Globus pallidus (tissue), 1 donor: ENCODE measurements at regions not wholly inside any gene's neighbourhood (a gene's known extent, or its start where the extent isn't known, plus 50 kb on each side); places are given as distances from the start of the nearest gene placed in this dataset.
"Not testable (repeated sequence)": the region's sequence is repeated elsewhere in the genome, so short reads cannot be mapped to it uniquely, and the experiment has no call there.

Experiments used
- DNase-seq: peaks from one replicate; pipeline ENCODE4 v3.0.0-alpha.2; 2015; ENCODE audit warnings: low spot score

GRCh38 chr1:170789063-170789462 lies 125.1 kb downstream of the PRRX1 start:
- no peak for DNase-seq

GRCh38 chr1:170790175-170790574 lies 126.2 kb downstream of the PRRX1 start:
- peak; percentile 12 for DNase-seq

GRCh38 chr1:170790651-170791071 lies 126.7 kb downstream of the PRRX1 start:
- no peak for DNase-seq

- no peak for DNase-seq
Measured at GRCh38 chr1:170791941-170792340, 128.0 kb downstream of the PRRX1 start.

DNA sequence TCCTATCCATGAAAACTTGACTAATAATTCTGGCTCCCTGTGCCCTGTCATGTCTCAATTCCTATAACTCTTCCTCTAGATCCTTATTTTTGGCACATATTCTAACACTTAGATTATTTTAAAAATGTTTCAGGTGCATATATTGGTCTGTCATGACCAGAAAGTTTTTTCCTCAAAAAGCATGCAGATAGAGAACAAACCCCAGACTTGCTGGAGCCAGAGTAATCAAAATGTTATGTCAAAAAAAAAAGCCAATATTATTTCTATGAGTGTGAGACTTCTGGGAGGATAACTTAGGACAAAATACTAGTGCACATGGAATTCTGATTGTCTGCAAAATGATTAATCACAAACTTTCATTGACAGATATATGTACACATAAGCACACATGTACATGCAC lies 135.1 kb upstream of the MROH9 start:
- no peak for DNase-seq

- DNase-seq: no peak
Measured at GRCh38 chr1:170800812-170801211, 134.5 kb upstream of the MROH9 start.

DNA sequence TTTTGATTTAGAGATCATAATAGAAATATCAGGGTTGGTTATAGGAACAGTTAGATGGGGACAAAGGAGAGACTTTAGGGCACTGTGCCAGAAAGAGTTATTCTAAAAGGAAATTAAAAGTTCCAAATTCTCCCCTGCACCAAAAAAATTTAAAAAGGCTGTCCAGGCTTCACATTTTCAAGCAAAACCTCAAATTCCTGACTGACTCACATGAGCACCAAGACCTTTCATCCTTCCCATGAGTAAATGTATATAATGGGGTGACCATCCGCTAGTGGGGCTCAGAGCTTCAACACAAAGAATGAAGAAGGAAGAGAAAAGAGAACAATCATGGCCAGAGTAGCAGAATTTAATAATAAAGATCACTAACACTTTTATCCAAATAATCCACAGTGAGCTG lies 131.6 kb upstream of the MROH9 start:
- DNase-seq: no peak

GRCh38 chr1:170804419-170804818 lies 130.9 kb upstream of the MROH9 start:
- DNase-seq: no peak

DNA sequence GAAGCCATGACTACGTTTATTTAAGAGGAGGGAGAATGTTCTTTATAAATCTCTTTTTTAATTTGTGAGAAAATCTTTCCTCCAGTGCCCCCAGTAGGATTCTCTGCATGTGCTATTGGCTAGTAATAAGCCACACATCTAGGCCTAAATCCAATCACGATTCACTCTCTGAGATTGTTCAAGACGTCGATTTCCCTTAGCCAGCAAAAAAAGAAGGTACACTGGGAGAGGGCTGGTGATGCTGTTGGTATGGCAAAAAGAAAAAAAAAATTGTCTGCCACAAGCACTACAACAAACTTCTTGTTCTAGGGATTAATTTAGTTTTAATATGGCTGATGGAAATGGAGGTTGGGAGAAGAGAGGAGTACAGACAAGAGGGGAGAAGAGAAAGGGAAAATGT lies 130.5 kb upstream of the MROH9 start:
- DNase-seq: no peak

DNA sequence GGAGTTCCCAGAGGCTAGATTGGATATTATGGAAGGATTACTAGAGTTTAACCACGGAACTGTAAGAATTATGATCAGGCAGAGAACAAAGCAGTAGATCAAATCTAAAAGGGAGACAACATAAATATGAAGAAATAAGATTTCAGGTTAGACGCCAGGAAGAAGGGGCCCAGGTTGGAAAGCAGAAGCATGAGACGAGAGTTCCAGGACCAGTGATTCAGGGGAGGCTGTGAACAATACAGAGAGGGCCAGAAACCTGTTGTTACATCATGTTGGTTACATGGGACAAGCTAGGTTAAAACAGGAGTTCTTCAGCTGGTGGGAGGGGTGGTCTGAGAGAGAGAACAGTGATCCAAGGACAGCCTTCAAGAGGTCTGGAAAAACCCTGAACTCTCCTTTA lies 128.4 kb upstream of the MROH9 start:
- no peak for DNase-seq

- no peak for DNase-seq
Measured at GRCh38 chr1:170807432-170807831, 127.9 kb upstream of the MROH9 start.

DNA sequence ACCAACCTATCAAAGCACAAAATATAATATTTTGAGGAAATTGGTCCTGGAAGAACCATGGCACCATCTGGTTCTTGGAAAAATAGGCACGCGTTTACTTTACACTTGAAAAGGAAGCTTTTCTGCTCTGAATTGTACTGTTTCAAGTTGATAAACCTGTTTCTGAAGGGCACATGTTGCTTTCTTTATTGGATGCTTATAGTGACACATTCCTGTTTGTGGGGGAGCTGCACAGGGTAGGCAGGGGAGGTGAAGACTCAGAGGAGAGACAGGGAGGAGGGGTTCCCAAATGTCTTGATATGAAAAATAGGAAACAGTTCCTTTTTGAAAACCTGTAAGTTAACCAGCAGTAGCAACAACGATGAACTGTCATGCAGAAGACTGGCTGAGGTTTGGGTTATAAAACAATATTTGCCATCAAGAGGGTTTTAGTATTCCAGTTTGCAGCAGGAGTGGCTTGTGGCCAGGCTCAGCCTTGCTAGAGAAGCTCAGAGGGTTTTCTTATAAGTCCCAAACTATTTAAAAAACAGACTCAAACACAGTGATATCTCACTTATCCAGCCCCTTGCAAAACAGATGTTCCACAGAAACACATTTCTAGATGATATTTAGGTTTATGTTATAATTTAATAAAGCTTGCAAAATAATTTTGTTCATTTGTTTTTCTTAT lies 127.0 kb upstream of the MROH9 start:
- no peak for DNase-seq

- DNase-seq: not testable (repeated sequence)
Measured at GRCh38 chr1:170811013-170811412, 124.3 kb upstream of the MROH9 start.

DNA sequence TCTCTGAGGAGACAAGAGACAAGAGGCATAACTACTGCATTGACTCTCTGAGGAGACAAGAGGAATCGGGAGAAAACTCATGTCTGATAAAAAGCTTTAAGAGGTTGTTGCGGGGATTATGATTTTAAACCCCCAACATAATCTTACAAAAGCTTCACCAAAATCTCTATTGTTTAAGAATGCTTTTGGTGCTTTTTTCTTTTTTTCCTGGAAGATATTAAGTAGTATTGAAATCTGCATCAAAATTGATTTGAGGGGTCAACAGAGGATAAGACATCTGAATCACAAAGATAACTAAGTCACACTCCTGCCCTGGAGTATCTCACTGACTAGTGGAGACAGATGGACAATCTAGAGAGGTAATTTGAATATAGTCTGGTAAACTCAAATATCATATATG lies 115.6 kb upstream of the MROH9 start:
- DNase-seq: no peak

GRCh38 chr1:170823120-170823519 lies 112.2 kb upstream of the MROH9 start:
- DNase-seq: no peak

GRCh38 chr1:170831276-170831675 lies 104.1 kb upstream of the MROH9 start:
- DNase-seq: no peak

DNA sequence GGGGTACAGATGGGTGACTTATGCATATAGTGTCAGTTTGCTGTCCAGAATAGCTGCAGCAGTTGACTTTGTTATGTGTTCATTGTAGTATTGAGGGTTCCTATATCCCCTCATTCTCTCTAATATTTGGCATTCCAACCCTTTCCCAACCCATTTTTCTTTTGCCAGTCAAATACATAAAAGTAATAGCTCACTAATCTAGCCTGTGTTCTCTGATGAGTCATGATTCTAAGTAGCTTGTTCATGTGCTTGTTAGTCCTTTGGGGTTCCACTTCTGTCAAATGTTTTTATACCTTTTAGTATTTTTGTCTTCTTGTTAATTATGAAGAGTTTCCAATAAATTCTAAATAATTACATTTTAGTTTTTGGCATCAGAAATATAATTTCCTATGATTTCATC lies 99.2 kb upstream of the MROH9 start:
- no peak for DNase-seq

DNA sequence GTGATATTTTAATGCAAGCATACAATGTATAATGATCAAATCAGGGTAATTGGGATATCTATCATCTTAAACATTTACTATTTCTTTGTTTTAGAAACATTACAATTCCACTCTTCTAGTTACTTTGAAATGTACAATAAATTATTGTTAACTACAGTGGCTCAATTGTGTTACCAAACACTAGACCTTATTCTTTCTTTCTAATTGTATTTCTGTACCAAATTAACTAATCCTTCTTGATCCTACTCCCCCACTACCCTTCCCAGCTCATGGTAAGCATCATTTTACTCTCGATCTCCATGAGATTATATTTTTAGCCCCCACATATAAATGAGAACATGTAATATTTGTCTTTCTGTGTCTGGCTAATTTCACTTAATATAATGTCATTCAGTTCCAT lies 95.0 kb upstream of the MROH9 start:
- DNase-seq: peak; percentile 71

GRCh38 chr1:170853302-170853701 lies 82.0 kb upstream of the MROH9 start:
- DNase-seq: no peak

GRCh38 chr1:170853867-170854266 lies 81.5 kb upstream of the MROH9 start:
- DNase-seq: no peak

DNA sequence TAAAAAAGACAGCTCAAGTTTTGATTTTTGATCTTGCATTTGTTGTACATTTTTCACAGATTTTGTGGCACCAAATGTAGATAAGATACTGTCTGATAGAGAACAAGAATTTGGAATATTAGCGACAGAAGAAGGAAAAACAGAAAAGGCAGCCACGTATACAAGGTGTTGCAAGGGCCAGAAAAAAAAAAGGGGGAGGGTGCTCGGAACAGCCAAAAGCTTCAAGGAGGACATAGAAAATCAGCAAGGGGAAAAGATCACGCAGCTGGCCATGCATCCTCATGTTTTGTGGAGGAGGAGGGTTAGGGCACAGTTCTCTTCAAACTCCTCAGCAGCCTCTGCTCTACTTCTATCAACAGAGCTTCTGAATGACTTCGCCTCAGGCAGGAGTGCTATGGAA lies 80.7 kb upstream of the MROH9 start:
- DNase-seq: no peak

DNA sequence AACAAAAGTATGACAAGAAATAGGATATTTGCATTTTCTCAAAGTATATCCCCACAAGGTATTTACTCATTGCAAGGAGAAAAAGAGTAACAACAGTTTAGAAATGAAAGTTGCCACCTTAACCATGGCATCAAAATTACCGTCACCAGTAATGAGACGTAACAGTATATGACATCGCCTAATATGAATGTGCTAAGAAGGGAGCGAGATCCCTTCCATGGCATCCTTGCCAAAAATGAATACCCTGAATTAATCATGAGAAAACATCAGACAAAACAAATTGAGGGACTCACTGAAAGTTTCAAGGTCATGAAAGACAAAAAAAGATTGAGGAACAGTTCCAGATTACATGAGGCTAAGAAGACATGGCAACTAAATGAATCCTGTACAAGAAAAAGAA lies 78.9 kb upstream of the MROH9 start:
- DNase-seq: no peak

GRCh38 chr1:170857955-170858354 lies 77.4 kb upstream of the MROH9 start:
- DNase-seq: peak; percentile 37

GRCh38 chr1:170863621-170864020 lies 71.7 kb upstream of the MROH9 start:
- no peak for DNase-seq

DNA sequence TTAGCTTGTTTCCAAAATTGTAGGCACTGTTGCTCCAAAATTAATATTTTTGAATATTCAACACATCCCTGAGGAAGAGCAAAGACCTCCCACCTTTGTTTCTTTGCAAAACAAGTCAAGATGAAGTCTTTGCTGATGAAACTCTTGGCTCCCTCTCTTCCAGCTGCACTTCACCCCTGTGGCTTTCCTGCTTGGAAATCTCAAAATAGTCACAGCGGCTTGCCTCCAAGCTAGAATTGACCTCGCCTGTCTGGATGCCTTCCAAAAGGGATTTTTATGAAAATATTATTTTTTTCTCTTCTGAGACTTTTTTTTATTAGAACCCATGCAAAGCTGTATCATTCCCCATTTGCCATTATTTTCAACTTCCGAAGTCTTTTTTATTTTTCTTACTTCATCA lies 71.1 kb upstream of the MROH9 start:
- DNase-seq: no peak
